ENCODE measurements at regions not wholly inside any gene's neighbourhood (a gene's known extent, or its start where the extent isn't known, plus 50 kb on each side); places are given as distances from the start of the nearest gene placed in this dataset.

GRCh38 chr17:54220829-54221228, 398.1 kb downstream of the KIF2B start:
- Histone ChIP-seq H3K9me3 (no peaks in the 10 kb centered on the region), H3K4me3 (no peak overlapping the region), H3K27ac (no peak overlapping the region), H3K36me3 (no peaks in the 10 kb centered on the region), H3K27me3 (no peaks in the 10 kb centered on the region), H3K4me1 (no peaks in the 10 kb centered on the region)
- DNase-seq, result no peak
- no peak for TF ChIP-seq POLR2A (IDR thresholded peaks at IDR 0.05)
- TF ChIP-seq EP300 (IDR thresholded peaks at IDR 0.05), result no peak
- TF ChIP-seq POLR2AphosphoS5 (IDR thresholded peaks at IDR 0.05), result no peak
- TF ChIP-seq CTCF (IDR thresholded peaks at IDR 0.05), result no peak
- intact Hi-C loops (cut with DNase I), result no loop called here
- 76 to 77% methylated on average over 1 of the region's 1 CpG for WGBS, 2 donors

GRCh38 chr17:54221499-54221898, 398.8 kb downstream of the KIF2B start:
- Histone ChIP-seq H3K27me3 (no peaks in the 10 kb centered on the region), H3K36me3 (no peaks in the 10 kb centered on the region), H3K27ac (no peak overlapping the region), H3K4me3 (no peak overlapping the region), H3K4me1 (no peaks in the 10 kb centered on the region), H3K9me3 (no peaks in the 10 kb centered on the region)
- DNase-seq, result no peak
- 42 to 46% methylated on average over 2 of the region's 2 CpGs for WGBS, 2 donors
- intact Hi-C loops (cut with DNase I), result no loop called here
- no peak for TF ChIP-seq POLR2AphosphoS5 (IDR thresholded peaks at IDR 0.05)
- no peak for TF ChIP-seq EP300 (IDR thresholded peaks at IDR 0.05)
- no peak for TF ChIP-seq POLR2A (IDR thresholded peaks at IDR 0.05)
- no peak for TF ChIP-seq CTCF (IDR thresholded peaks at IDR 0.05)

DNA sequence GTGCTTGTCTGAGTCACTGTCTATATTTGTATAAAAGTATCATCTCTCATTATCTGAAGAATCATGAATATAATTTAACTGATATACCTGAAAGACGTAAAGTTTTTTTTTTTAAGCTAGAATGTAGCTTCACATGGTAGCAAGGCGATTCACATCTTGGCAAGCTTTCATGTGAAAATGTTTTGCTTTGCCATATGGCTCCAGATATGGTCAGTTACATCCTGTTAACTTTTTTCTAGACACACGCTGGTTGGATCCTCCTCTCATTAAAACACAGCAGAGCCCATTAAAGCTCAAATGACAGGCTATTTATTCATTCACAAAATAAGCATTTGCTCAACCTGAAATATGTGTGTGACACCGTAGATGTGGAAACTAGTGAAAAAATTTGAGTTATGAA, 412.8 kb downstream of the KIF2B start:
- Histone ChIP-seq H3K36me3 (no peaks in the 10 kb centered on the region), H3K4me3 (no peak overlapping the region), H3K9me3 (no peaks in the 10 kb centered on the region), H3K4me1 (no peaks in the 10 kb centered on the region), H3K27ac (no peak overlapping the region), H3K27me3 (no peaks in the 10 kb centered on the region)
- WGBS, 2 donors, result 60 to 61% methylated on average over 4 of the region's 4 CpGs
- no peak for TF ChIP-seq CTCF (IDR thresholded peaks at IDR 0.05)
- TF ChIP-seq POLR2A (IDR thresholded peaks at IDR 0.05), result no peak
- TF ChIP-seq POLR2AphosphoS5 (IDR thresholded peaks at IDR 0.05), result no peak
- TF ChIP-seq EP300 (IDR thresholded peaks at IDR 0.05), result no peak
- no peak for DNase-seq
- intact Hi-C loops (cut with DNase I), result no loop called here

DNA sequence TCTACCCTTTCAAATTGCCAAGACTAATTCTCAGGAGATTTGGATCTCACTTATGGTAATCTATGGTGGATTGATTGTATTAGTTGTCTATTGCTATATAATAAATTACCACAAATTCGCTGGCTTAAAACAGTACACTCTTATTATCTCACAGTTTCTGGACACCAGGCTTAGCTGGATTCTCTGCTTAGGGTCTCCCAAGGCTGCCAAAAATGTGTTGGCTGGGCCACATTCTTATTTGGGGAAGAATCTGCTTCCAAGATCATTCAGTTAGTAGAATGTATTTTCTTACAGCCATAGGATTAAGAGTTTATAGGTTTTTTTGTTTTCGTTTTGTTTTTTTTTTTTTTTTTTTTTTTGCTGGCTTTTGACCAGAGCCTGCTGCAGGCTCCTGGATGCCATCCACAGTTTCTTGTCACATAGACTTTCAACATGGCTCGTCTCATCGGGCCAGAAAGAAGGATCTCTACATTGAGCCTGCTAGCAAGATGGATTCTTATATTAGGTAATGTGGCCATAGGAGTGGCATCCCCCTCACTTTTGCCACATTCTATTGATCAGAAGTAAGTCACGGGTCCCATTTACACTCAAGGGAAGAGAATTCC, 415.3 kb downstream of the KIF2B start:
- 62 to 64% methylated on average over 5 of the region's 5 CpGs for WGBS, 2 donors
- no peak for DNase-seq
- no peaks in the 10 kb centered on the region for H3K9me3 ChIP-seq
- H3K4me3 ChIP-seq, result no peak overlapping the region
- H3K27me3 ChIP-seq, result no peaks in the 10 kb centered on the region
- H3K36me3 ChIP-seq, result no peaks in the 10 kb centered on the region
- TF ChIP-seq POLR2AphosphoS5 (IDR thresholded peaks at IDR 0.05) (no peak), CTCF (IDR thresholded peaks at IDR 0.05) (no peak), EP300 (IDR thresholded peaks at IDR 0.05) (no peak), POLR2A (IDR thresholded peaks at IDR 0.05) (no peak)
- intact Hi-C loops (cut with DNase I), result no loop called here
- no peaks in the 10 kb centered on the region for H3K4me1 ChIP-seq
- H3K27ac ChIP-seq, result no peak overlapping the region

DNA sequence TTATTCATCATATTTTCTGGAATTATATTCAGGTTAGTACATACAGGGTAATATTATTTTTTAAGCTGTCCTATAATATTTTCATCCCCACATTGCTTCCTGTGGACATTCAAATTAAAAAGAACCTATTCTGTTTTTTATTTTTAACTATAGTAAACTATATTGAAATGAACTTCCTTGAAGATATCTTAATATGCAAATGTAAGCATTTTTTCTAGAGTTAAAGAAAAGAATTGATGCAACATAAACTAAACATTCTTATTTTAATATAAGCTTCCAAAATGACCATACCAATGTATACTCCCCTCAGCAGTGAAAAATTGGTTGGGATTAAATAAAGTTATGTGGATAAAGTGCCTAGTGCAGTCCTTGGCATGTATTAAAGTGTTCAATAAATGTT, 416.6 kb downstream of the KIF2B start:
- Histone ChIP-seq H3K4me3 (no peak overlapping the region), H3K27ac (no peak overlapping the region), H3K36me3 (no peaks in the 10 kb centered on the region), H3K4me1 (no peaks in the 10 kb centered on the region), H3K9me3 (no peaks in the 10 kb centered on the region), H3K27me3 (no peaks in the 10 kb centered on the region)
- DNase-seq, result no peak
- no peak for TF ChIP-seq EP300 (IDR thresholded peaks at IDR 0.05)
- no peak for TF ChIP-seq CTCF (IDR thresholded peaks at IDR 0.05)
- TF ChIP-seq POLR2AphosphoS5 (IDR thresholded peaks at IDR 0.05), result no peak
- no peak for TF ChIP-seq POLR2A (IDR thresholded peaks at IDR 0.05)
- intact Hi-C loops (cut with DNase I), result no loop called here
